ENCODE measurements at regions not wholly inside any gene's neighbourhood (a gene's known extent, or its start where the extent isn't known, plus 50 kb on each side); places are given as distances from the start of the nearest gene placed in this dataset.
"Not testable (repeated sequence)": the region's sequence is repeated elsewhere in the genome, so short reads cannot be mapped to it uniquely, and the experiment has no call there.

DNA sequence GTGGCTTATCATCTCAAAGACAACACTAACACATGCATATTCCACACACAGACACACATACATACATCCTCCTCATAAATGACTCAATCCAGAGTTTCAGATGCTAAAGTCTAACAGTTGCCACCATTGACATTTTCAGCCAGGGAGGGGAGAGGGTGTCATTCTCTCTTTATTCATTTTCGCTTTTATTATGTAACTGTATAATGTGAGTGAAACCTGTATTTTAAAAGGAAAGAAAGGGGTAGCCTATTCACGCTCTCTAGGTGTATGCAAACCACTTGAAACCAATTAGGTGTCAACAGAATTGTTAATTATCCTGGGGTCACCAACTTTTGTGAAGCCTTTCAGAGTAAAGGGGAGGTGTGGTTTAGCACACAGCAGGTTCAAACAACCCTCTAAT, 1282.9 kb downstream of the ROBO2 start:
- DNase-seq, result no peak

GRCh38 chr3:78337801-78338211, 1297.9 kb downstream of the ROBO2 start:
- DNase-seq, result no peak

GRCh38 chr3:78338405-78338804, 1298.5 kb downstream of the ROBO2 start:
- DNase-seq, result no peak

DNA sequence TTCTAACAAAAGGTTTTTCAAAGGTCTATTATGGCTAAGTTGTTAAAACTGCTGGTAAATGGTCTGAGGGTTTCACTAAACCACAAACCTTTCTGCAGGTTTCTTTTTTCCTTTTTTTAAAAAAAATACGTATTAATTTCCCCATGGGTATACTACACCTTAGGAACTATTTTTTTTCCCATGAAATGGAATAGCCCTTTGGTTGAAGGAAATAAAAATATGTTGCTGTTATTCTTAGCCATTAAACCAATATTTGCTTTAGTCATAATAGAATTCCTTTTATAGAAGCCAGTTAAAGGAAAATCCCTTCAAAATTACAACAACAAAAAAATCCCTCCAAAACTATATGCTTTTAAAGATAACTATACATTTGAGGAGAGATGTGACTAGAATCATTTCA, 1303.3 kb downstream of the ROBO2 start:
- DNase-seq, result no peak

DNA sequence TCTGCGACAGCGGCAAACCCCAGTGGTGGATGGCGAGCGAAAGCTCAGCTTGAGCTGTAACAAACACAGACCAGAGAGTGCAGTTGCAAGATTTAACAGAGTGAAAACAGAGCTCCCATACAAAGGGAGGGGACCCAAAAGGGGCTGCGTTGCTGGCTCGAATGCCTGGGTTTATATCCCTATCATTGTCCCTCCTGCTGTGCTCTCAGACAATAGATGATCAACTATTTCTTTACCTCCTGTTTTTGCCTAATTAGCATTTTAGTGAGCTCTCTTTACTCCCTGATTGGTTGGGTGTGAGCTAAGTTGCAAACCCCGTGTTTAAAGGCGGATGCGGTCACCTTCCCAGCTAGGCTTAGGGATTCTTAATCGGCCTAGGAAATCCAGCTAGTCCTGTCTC, 1304.4 kb downstream of the ROBO2 start:
- not testable (repeated sequence) for DNase-seq

- DNase-seq, result no peak
These were observed 1305.0 kb downstream of the ROBO2 start for GRCh38 chr3:78344918-78345317.

DNA sequence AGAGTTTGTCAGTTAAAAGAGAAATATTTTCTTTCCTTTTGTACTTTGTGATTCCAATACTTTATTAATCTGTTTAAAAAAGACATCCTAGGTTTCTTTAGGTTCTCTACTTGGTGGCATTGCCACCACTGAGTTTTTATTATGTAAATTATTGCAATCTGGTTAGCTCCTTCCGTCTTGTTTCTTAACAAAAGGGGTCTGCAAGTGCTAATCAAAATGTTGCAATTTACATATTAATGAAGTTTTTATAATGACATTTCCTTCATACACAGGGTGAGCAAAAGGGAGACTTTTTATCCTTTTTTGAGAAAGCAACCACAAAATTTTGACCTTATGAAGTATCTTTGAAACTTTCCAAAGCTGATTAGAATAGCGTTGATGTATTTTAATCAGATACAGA, 1307.3 kb downstream of the ROBO2 start:
- DNase-seq, result no peak

GRCh38 chr3:78348664-78349063, 1308.8 kb downstream of the ROBO2 start:
- no peak for DNase-seq

- DNase-seq, result no peak
These were observed 1309.7 kb downstream of the ROBO2 start for GRCh38 chr3:78349571-78349970.

DNA sequence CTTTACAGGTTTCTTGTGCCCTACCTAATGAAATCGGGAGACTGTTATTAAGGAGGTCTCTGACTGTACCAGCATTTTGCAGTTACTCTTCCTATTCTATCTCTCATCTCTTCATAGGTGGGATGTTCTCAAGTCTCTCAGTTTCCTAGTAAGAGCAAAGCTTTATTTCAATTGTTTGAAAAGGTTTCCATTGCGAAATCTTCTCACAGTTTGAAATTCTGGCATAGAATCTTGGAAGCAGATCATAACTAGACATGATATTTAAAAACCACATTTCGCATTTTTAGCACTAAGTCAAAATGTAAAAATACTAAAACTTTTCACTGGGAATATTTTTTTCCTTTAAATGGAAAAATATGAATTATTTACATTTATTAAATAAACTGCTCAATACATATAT, 1311.4 kb downstream of the ROBO2 start:
- no peak for DNase-seq

- DNase-seq, result no peak
These were observed 1313.3 kb downstream of the ROBO2 start for GRCh38 chr3:78353231-78353630.

DNA sequence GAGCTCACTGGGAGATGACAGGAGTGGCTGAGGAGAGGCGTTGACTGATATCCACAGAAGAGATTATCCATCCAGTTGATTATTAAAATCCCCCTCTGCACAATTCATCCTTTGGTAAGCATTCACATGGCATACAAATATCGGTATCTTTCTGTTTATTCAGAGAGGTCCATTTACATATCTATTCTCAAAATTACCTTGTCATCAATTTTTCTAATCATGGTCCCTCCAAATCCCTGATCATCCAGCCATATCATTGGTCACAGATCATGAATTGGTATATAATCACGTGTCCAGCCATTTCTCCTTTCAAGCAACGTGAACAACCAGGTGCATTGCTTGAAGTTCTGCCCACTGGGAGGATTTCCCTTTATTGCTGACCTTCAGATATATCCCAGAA, 1321.0 kb downstream of the ROBO2 start:
- no peak for DNase-seq

GRCh38 chr3:78368636-78369345, 1328.9 kb downstream of the ROBO2 start:
- DNase-seq, result no peak

DNA sequence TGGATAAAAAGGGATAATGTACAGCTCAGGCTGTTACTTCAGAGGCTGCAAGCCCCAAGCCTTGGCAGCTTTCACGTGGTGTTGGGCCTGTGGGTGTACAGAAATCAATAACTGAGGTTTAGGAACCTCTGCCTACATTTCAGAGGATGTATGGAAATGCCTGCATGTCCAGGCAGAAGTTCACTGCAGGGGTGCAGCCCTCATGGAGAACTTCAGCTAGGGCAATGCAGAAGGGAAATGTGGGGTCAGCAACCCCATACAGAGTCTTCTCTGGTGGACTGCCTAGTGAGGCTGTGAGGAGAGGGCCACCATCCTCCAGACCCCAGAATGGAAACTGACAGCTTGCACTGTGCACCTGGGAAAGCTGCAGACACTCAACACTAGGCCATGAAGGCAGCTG, 1350.3 kb downstream of the ROBO2 start:
- DNase-seq, result no peak

DNA sequence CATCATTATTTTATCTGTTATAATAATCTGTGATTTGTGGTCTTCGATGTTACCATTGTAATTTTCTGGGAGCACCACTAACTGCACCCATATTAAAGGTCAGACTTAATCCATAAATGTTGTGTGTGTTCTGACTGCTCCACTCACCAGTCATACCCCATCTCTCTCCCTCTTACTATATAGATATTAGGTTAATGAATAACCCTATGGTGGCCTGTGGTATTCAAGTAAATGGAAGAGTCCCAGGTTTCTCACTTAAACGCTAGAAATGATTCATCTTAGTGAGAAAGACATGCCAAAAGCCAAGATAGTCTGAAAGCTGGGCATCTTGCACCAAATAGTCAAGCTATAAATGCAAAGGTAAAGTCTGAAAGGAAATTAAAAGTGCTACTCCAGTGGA, 1358.5 kb downstream of the ROBO2 start:
- no peak for DNase-seq

DNA sequence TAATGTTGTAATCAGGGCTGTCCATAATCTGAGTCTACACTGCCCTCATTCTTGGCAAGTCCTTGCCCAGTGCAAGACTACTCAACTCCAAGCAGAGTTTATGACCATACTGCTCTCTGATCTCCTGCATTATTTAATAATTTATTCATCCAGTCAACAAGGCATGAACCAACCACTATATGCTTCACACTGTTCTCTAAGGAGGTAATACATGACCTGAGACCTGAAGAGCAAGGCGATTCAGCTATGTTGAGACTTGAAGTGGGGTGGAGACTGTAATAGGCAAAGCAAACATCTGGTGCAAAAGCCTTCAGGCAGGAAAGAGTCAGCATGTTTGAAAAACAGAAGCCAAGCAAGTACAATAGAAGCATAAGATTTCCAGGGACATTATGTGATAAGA, 1362.8 kb downstream of the ROBO2 start:
- DNase-seq, result no peak

- no peak for DNase-seq
These were observed 1362.1 kb downstream of the ROBO1 start for GRCh38 chr3:78405745-78406144.

DNA sequence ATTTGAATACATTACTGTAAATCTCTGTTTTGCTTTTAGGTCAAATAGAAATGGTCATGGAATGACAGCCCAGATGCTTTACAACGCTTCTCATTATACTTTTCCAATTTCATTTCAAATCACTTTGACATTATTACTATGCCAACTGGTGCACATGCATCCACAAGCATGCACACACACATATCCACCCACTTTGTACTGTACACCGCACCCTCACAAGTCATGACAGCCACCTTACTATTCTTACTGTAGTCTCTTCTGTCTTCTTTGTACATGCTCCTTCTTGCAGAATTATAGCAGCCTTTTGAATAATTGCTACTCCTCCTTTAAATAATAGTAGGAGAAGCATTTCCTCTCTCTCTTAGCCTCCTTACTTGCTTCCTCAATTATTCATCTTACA, 1361.4 kb downstream of the ROBO1 start:
- no peak for DNase-seq

- DNase-seq, result no peak
These were observed 1357.7 kb downstream of the ROBO1 start for GRCh38 chr3:78410077-78410476.

DNA sequence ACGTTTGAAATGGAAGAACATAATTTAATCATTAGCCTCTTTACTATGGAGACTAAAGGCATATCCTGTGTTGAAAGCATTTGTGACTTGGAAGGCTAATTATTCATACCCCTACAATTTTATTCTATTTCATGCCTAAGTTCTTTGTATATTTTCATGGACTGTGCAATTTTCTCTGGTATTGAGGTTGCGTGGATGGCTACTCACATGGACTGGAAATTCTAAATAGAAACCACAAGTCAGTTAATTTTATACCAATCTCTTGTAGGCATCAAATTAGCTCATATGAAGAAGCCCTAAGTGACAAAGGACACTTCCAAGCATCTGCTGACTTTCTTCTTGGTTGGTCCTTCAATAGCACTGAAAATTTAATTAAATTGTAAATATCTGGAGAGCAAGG, 1353.5 kb downstream of the ROBO1 start:
- no peak for DNase-seq

- no peak for DNase-seq
These were observed 1347.2 kb downstream of the ROBO1 start for GRCh38 chr3:78420611-78421010.

GRCh38 chr3:78421247-78421966, 1346.4 kb downstream of the ROBO1 start:
- DNase-seq, result no peak

GRCh38 chr3:78424656-78425055, 1343.1 kb downstream of the ROBO1 start:
- DNase-seq, result no peak

GRCh38 chr3:78426454-78426853, 1341.3 kb downstream of the ROBO1 start:
- no peak for DNase-seq

All from tongue (tissue), 1 donor.